ENCODE measurements at regions not wholly inside any gene's neighbourhood (a gene's known extent, or its start where the extent isn't known, plus 50 kb on each side); places are given as distances from the start of the nearest gene placed in this dataset.
"Not testable (repeated sequence)": the region's sequence is repeated elsewhere in the genome, so short reads cannot be mapped to it uniquely, and the experiment has no call there.

- Histone ChIP-seq H3K9ac (ENCODE audit: low read length) (no peak overlapping the region), H3K27ac (ENCODE audit: low read depth, low read length) (no peak overlapping the region), H3K9me2 (replicated peaks; ENCODE audit: insufficient read depth, low read length) (no peaks in the 10 kb centered on the region), H3K4me3 (ENCODE audit: insufficient read depth, low read length, poor library complexity, severe bottlenecking) (no peak overlapping the region), H3K36me3 (ENCODE audit: low read length) (0 out of 2 replicates have a peak, but pooled peaks cover 2% of the 10 kb centered on the region), H4K20me1 (ENCODE audit: low read depth, low read length) (no peaks in the 10 kb centered on the region), H3K27me3 (ENCODE audit: low read length) (no peaks in the 10 kb centered on the region), H2AFZ (ENCODE audit: low read depth, low read length, severe bottlenecking) (no peak overlapping the region), H3K4me2 (ENCODE audit: low read depth, low read length, poor library complexity, severe bottlenecking) (no peak overlapping the region), H3K79me2 (ENCODE audit: insufficient read depth, low read length) (no peaks in the 10 kb centered on the region), H3K9me3 (ENCODE audit: insufficient read depth, low read length) (0 out of 2 replicates have a peak, but pooled peaks cover 9% of the 10 kb centered on the region), H3F3A (ENCODE audit: insufficient read depth) (no peaks in the 10 kb centered on the region)
- TF ChIP-seq EZH2phosphoT487 (conservative IDR thresholded peaks at IDR 0.05; ENCODE audit: low read length) (no peak), CTCF (IDR thresholded peaks at IDR 0.05; ENCODE audit: insufficient read depth, low read length, poor library complexity, severe bottlenecking) (no peak)
These were observed 709.8 kb downstream of the LTN1 start for GRCh38 chr21:28282833-28283232.

- not testable (repeated sequence) for H3K9me2 ChIP-seq (replicated peaks; ENCODE audit: insufficient read depth, low read length); H3K4me2 ChIP-seq (ENCODE audit: low read depth, low read length, poor library complexity, severe bottlenecking); H3K79me2 ChIP-seq (ENCODE audit: insufficient read depth, low read length); H3K36me3 ChIP-seq (ENCODE audit: low read length); H3K27me3 ChIP-seq (ENCODE audit: low read length); H4K20me1 ChIP-seq (ENCODE audit: low read depth, low read length); H3K9me3 ChIP-seq (ENCODE audit: insufficient read depth, low read length); H3K27ac ChIP-seq (ENCODE audit: low read depth, low read length); H2AFZ ChIP-seq (ENCODE audit: low read depth, low read length, severe bottlenecking); H3F3A ChIP-seq (ENCODE audit: insufficient read depth); H3K4me3 ChIP-seq (ENCODE audit: insufficient read depth, low read length, poor library complexity, severe bottlenecking); H3K9ac ChIP-seq (ENCODE audit: low read length)
These were observed 711.3 kb downstream of the LTN1 start for GRCh38 chr21:28281357-28281756.

GRCh38 chr21:28280611-28281010 lies 712.1 kb downstream of the LTN1 start:
- Histone ChIP-seq H3K27me3 (ENCODE audit: low read length) (no peaks in the 10 kb centered on the region), H3K9me3 (ENCODE audit: insufficient read depth, low read length) (0 out of 2 replicates have a peak, but pooled peaks cover 5% of the 10 kb centered on the region), H3K79me2 (ENCODE audit: insufficient read depth, low read length) (no peaks in the 10 kb centered on the region), H3K27ac (ENCODE audit: low read depth, low read length) (no peak overlapping the region), H3K9me2 (replicated peaks; ENCODE audit: insufficient read depth, low read length) (no peaks in the 10 kb centered on the region), H3K4me3 (ENCODE audit: insufficient read depth, low read length, poor library complexity, severe bottlenecking) (no peak overlapping the region), H4K20me1 (ENCODE audit: low read depth, low read length) (no peaks in the 10 kb centered on the region), H3F3A (ENCODE audit: insufficient read depth) (no peaks in the 10 kb centered on the region), H2AFZ (ENCODE audit: low read depth, low read length, severe bottlenecking) (no peak overlapping the region), H3K36me3 (ENCODE audit: low read length) (0 out of 2 replicates have a peak, but pooled peaks cover 2% of the 10 kb centered on the region), H3K4me2 (ENCODE audit: low read depth, low read length, poor library complexity, severe bottlenecking) (no peak overlapping the region), H3K9ac (ENCODE audit: low read length) (no peak overlapping the region)
- TF ChIP-seq CTCF (IDR thresholded peaks at IDR 0.05; ENCODE audit: insufficient read depth, low read length, poor library complexity, severe bottlenecking) (no peak), EZH2phosphoT487 (conservative IDR thresholded peaks at IDR 0.05; ENCODE audit: low read length) (no peak)

- Histone ChIP-seq H2AFZ (ENCODE audit: low read depth, low read length, severe bottlenecking) (no peak overlapping the region), H3K4me3 (ENCODE audit: insufficient read depth, low read length, poor library complexity, severe bottlenecking) (no peak overlapping the region), H3K27me3 (ENCODE audit: low read length) (no peaks in the 10 kb centered on the region), H3K36me3 (ENCODE audit: low read length) (no peaks in the 10 kb centered on the region), H3F3A (ENCODE audit: insufficient read depth) (no peaks in the 10 kb centered on the region), H3K4me2 (ENCODE audit: low read depth, low read length, poor library complexity, severe bottlenecking) (no peak overlapping the region), H3K79me2 (ENCODE audit: insufficient read depth, low read length) (no peaks in the 10 kb centered on the region), H3K9ac (ENCODE audit: low read length) (no peak overlapping the region), H4K20me1 (ENCODE audit: low read depth, low read length) (no peaks in the 10 kb centered on the region), H3K27ac (ENCODE audit: low read depth, low read length) (no peak overlapping the region), H3K9me3 (ENCODE audit: insufficient read depth, low read length) (0 out of 2 replicates have a peak, but pooled peaks cover 5% of the 10 kb centered on the region), H3K9me2 (replicated peaks; ENCODE audit: insufficient read depth, low read length) (no peaks in the 10 kb centered on the region)
- no peak for TF ChIP-seq EZH2phosphoT487 (conservative IDR thresholded peaks at IDR 0.05; ENCODE audit: low read length)
- TF ChIP-seq CTCF (IDR thresholded peaks at IDR 0.05; ENCODE audit: insufficient read depth, low read length, poor library complexity, severe bottlenecking) = no peak
These were observed 715.4 kb downstream of the LTN1 start for GRCh38 chr21:28277324-28277723.
